MM.1S (cell line): ENCODE measurements at regions not wholly inside any gene's neighbourhood (a gene's known extent, or its start where the extent isn't known, plus 50 kb on each side); places are given as distances from the start of the nearest gene placed in this dataset.

Experiments used
- EZH2 ChIP-seq: fragments of 300-600 bp; sonication (generic); optimal IDR thresholded peaks from 2 replicates; pipeline ENCODE3; 2017; ENCODE audit warnings: low read depth, mild to moderate bottlenecking, antibody characterized with exemption, low read length, mixed read lengths
- EZH2phosphoT487 ChIP-seq: fragments of 300-600 bp; sonication (generic); IDR thresholded peaks from 2 replicates; pipeline ENCODE4 v1.6.1; 2018; ENCODE audit warnings: antibody characterized with exemption, low read length
- TF ChIP-seq, protein P1 (sequence below): fragments of 300-600 bp; sonication (generic); IDR thresholded peaks from 2 replicates; pipeline ENCODE4 v1.5.1; 2016; ENCODE audit warnings: antibody characterized with exemption, low read length, mixed read lengths

DNA sequence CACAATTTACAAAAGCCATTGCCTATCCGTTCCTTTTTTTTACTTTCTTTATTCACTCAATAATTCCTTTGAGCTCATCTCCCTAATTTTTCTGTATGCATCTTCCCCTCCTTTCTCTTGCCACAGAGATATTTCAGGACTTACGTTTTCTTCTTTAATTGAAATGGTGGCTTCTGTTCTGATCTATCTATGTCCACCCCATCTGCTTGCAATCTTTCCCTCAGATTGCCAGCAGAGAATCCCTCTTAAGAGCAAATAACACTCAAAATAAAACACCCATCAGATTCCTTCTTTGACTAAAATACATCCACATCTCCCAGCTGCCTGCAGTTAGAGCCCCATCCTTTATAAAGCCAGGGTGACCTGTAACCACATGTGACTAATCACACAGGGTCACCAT is 478.6 kb downstream of the EFNB2 start:
- TF ChIP-seq, protein P1, sequence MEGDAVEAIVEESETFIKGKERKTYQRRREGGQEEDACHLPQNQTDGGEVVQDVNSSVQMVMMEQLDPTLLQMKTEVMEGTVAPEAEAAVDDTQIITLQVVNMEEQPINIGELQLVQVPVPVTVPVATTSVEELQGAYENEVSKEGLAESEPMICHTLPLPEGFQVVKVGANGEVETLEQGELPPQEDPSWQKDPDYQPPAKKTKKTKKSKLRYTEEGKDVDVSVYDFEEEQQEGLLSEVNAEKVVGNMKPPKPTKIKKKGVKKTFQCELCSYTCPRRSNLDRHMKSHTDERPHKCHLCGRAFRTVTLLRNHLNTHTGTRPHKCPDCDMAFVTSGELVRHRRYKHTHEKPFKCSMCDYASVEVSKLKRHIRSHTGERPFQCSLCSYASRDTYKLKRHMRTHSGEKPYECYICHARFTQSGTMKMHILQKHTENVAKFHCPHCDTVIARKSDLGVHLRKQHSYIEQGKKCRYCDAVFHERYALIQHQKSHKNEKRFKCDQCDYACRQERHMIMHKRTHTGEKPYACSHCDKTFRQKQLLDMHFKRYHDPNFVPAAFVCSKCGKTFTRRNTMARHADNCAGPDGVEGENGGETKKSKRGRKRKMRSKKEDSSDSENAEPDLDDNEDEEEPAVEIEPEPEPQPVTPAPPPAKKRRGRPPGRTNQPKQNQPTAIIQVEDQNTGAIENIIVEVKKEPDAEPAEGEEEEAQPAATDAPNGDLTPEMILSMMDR = no peak
- TF ChIP-seq EZH2 (no peak), EZH2phosphoT487 (no peak)
